ENCODE measurements at regions not wholly inside any gene's neighbourhood (a gene's known extent, or its start where the extent isn't known, plus 50 kb on each side); places are given as distances from the start of the nearest gene placed in this dataset.
"Not testable (repeated sequence)": the region's sequence is repeated elsewhere in the genome, so short reads cannot be mapped to it uniquely, and the experiment has no call there.

- peak in 1 of 2 donors; percentile 9 for DNase-seq
- no peak for TF ChIP-seq POLR2AphosphoS5 (IDR thresholded peaks at IDR 0.05)
- no peak for TF ChIP-seq EP300 (IDR thresholded peaks at IDR 0.05)
- TF ChIP-seq CTCF (IDR thresholded peaks at IDR 0.05): no peak
- no peak for TF ChIP-seq POLR2A (IDR thresholded peaks at IDR 0.05)
- Histone ChIP-seq H3K27me3 (no peaks in the 10 kb centered on the region), H3K36me3 (no peaks in the 10 kb centered on the region), H3K4me3 (no peak overlapping the region), H3K9me3 (no peaks in the 10 kb centered on the region), H3K27ac (no peak overlapping the region), H3K4me1 (no peaks in the 10 kb centered on the region)
- 58 to 82% (median 75%) methylated on average over 3 to 11 of the region's 11 CpGs for WGBS, 5 donors
- intact Hi-C loops (cut with DNase I; ENCODE audit: low total_unique reads): no loop called here
These were observed 169.2 kb downstream of the TRIM43 start for GRCh38 chr2:95760806-95761525.

- no peak overlapping the region for H3K4me3 ChIP-seq
- no peak for TF ChIP-seq CTCF (IDR thresholded peaks at IDR 0.05)
- no peak for TF ChIP-seq EP300 (IDR thresholded peaks at IDR 0.05)
- TF ChIP-seq POLR2AphosphoS5 (IDR thresholded peaks at IDR 0.05): no peak
- TF ChIP-seq POLR2A (IDR thresholded peaks at IDR 0.05): no peak
- H3K9me3 ChIP-seq: no peaks in the 10 kb centered on the region
- no peaks in the 10 kb centered on the region for H3K36me3 ChIP-seq
- H3K4me1 ChIP-seq: no peaks in the 10 kb centered on the region
- no peak overlapping the region for H3K27ac ChIP-seq
- intact Hi-C loops (cut with DNase I; ENCODE audit: low total_unique reads): no loop called here
- H3K27me3 ChIP-seq: no peaks in the 10 kb centered on the region
- WGBS, 5 donors: 79 to 87% (median 84%) methylated on average over 2 to 3 of the region's 3 CpGs
- no peak for DNase-seq
These were observed 169.8 kb downstream of the TRIM43 start for GRCh38 chr2:95761556-95761955.

GRCh38 chr2:95762023-95763021 lies 170.5 kb downstream of the TRIM43 start:
- intact Hi-C loops (cut with DNase I; ENCODE audit: low total_unique reads); DNase-seq; H3K9me3 ChIP-seq; H3K36me3 ChIP-seq; H3K27me3 ChIP-seq; H3K4me1 ChIP-seq; H3K4me3 ChIP-seq; H3K27ac ChIP-seq: not testable (repeated sequence)
- 84 to 92% (median 86%) methylated on average over 18 to 21 of the region's 21 CpGs for WGBS, 5 donors

- DNase-seq; H3K36me3 ChIP-seq; H3K9me3 ChIP-seq; H3K27me3 ChIP-seq; H3K27ac ChIP-seq; intact Hi-C loops (cut with DNase I; ENCODE audit: low total_unique reads); H3K4me1 ChIP-seq; H3K4me3 ChIP-seq: not testable (repeated sequence)
- WGBS, 5 donors: 51 to 71% (median 62%) methylated on average over 6 of the region's 6 CpGs
These were observed 171.3 kb downstream of the TRIM43 start for GRCh38 chr2:95763074-95763473.

GRCh38 chr2:95764966-95765365 lies 173.2 kb downstream of the TRIM43 start:
- H3K4me3 ChIP-seq; H3K27ac ChIP-seq; intact Hi-C loops (cut with DNase I; ENCODE audit: low total_unique reads); H3K9me3 ChIP-seq; H3K36me3 ChIP-seq; H3K27me3 ChIP-seq; DNase-seq; H3K4me1 ChIP-seq: not testable (repeated sequence)
- 65 to 80% (median 76%) methylated on average over 4 to 5 of the region's 6 CpGs for WGBS, 5 donors

- DNase-seq; H3K4me1 ChIP-seq; H3K27me3 ChIP-seq; H3K36me3 ChIP-seq; H3K4me3 ChIP-seq; H3K9me3 ChIP-seq; intact Hi-C loops (cut with DNase I; ENCODE audit: low total_unique reads); H3K27ac ChIP-seq: not testable (repeated sequence)
- WGBS, 5 donors: 76 to 86% (median 79%) methylated on average over 10 to 11 of the region's 11 CpGs
These were observed 174.4 kb downstream of the TRIM43 start for GRCh38 chr2:95765925-95766910.

- H3K27ac ChIP-seq; H3K36me3 ChIP-seq; DNase-seq; H3K27me3 ChIP-seq; H3K9me3 ChIP-seq; intact Hi-C loops (cut with DNase I; ENCODE audit: low total_unique reads); H3K4me3 ChIP-seq; H3K4me1 ChIP-seq: not testable (repeated sequence)
- 56 to 63% (median 61%) methylated on average over 3 to 4 of the region's 4 CpGs for WGBS, 5 donors
These were observed 175.7 kb downstream of the TRIM43 start for GRCh38 chr2:95767531-95767930.

GRCh38 chr2:95767950-95768349 lies 176.1 kb downstream of the TRIM43 start:
- H3K9me3 ChIP-seq; H3K4me1 ChIP-seq; H3K36me3 ChIP-seq; H3K4me3 ChIP-seq; intact Hi-C loops (cut with DNase I; ENCODE audit: low total_unique reads); DNase-seq; H3K27me3 ChIP-seq; H3K27ac ChIP-seq: not testable (repeated sequence)
- 70 to 96% (median 86%) methylated on average over 2 of the region's 3 CpGs; no CpG with 5 or more reads in 1 of the 5 donors for WGBS, 5 donors
